Esophagus muscularis mucosa (tissue), 3 donors: ENCODE measurements at regions not wholly inside any gene's neighbourhood (a gene's known extent, or its start where the extent isn't known, plus 50 kb on each side); places are given as distances from the start of the nearest gene placed in this dataset.

ENCODE experiments used
- CTCF ChIP-seq, 3 experiments: fragments of 200-600 bp in 2 of 3; fragments of 450-650 bp in 1 of 3; sonication (generic) in 2 of 3; IDR thresholded peaks; one replicate each; pipeline ENCODE4 v1.5.1; 2017 to 2019; ENCODE audit warnings: antibody characterized with exemption in 3 of 3, mild to moderate bottlenecking in 2 of 3, moderate library complexity in 1 of 3
- POLR2AphosphoS5 ChIP-seq, 2 donors: sonication (generic); formaldehyde crosslinking; IDR thresholded peaks; one replicate each; pipeline ENCODE4 v1.6.1; 2017; ENCODE audit warnings: antibody characterized with exemption in 2 of 2

GRCh38 chr2:194015751-194016150 is 1641.3 kb upstream of the SLC39A10 start:
- TF ChIP-seq POLR2AphosphoS5 (IDR thresholded peaks at IDR 0.05), result no peak
- TF ChIP-seq CTCF (IDR thresholded peaks at IDR 0.05), result no peak
